HL-60 (cell line): ENCODE measurements at regions not wholly inside any gene's neighbourhood (a gene's known extent, or its start where the extent isn't known, plus 50 kb on each side); places are given as distances from the start of the nearest gene placed in this dataset.

Source experiments
- DNase-seq, 2 experiments: peaks; one replicate each; pipeline ENCODE4 v3.0.0-alpha.2; 2010 to 2020; ENCODE audit warnings: low read depth in 1 of 2, low spot score in 1 of 2
- H3K27ac ChIP-seq: fragments of 250-450 bp; sonication (Bioruptor Pico); replicated peaks from 2 replicates; pipeline ENCODE4 v1.5.1; 2020; ENCODE audit warnings: mild to moderate bottlenecking, moderate library complexity
- H3K27me3 ChIP-seq: fragments of 250-450 bp; sonication (Bioruptor Pico); 2 replicates; pipeline ENCODE4 v1.5.1; 2021; ENCODE audit warnings: mild to moderate bottlenecking, moderate library complexity; ENCODE audit not compliant: insufficient read depth, poor library complexity, severe bottlenecking
- H3K4me3 ChIP-seq: replicated peaks from 2 replicates; pipeline ENCODE4 v1.5.1; 2011; ENCODE audit warnings: mild to moderate bottlenecking, control low read depth, low read length; ENCODE audit not compliant: insufficient read depth
- GABPA ChIP-seq: IDR thresholded peaks from 2 replicates; pipeline ENCODE4 v1.6.1; 2012; ENCODE audit warnings: low read depth
- POLR2AphosphoS5 ChIP-seq: IDR thresholded peaks from 2 replicates; pipeline ENCODE4 v1.6.1; 2012; ENCODE audit warnings: low read depth
- SPI1 ChIP-seq: IDR thresholded peaks from 2 replicates; pipeline ENCODE4 v1.6.1; 2012; ENCODE audit warnings: low read depth, mild to moderate bottlenecking, borderline replicate concordance
- TF ChIP-seq, protein P1 (sequence below): IDR thresholded peaks from one replicate; pipeline ENCODE4 v1.5.1; 2011; ENCODE audit warnings: low read length, control low read depth, inconsistent platforms; ENCODE audit not compliant: insufficient read depth
- TF ChIP-seq, protein P2 (sequence below): IDR thresholded peaks from 2 replicates; pipeline ENCODE4 v1.6.1; 2012; ENCODE audit warnings: low read depth; ENCODE audit not compliant: insufficient replicate concordance

DNA sequence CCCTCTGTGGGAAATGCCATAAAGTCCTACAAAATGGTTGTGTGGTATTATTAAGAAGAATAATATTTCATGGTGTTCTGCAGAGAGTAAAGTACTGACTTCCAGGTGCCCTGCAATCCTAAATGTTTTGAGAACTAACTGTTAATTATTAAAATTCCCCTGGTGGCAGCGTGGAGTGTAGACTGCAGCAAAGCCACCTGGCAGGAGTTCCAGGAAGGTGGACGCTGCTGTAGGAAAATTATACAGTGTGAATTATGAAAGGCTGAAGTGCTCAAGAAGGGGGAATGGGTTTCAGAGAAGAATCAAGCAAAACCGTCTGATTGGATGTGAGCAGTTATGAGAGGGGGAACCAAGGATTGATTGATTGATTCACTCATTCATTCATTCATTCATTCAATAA lies 572.4 kb upstream of the PPP2R3A start:
- Histone ChIP-seq H3K4me3 (no peak overlapping the region), H3K27ac (no peak overlapping the region), H3K27me3 (no peaks in the 10 kb centered on the region)
- TF ChIP-seq, protein P1, sequence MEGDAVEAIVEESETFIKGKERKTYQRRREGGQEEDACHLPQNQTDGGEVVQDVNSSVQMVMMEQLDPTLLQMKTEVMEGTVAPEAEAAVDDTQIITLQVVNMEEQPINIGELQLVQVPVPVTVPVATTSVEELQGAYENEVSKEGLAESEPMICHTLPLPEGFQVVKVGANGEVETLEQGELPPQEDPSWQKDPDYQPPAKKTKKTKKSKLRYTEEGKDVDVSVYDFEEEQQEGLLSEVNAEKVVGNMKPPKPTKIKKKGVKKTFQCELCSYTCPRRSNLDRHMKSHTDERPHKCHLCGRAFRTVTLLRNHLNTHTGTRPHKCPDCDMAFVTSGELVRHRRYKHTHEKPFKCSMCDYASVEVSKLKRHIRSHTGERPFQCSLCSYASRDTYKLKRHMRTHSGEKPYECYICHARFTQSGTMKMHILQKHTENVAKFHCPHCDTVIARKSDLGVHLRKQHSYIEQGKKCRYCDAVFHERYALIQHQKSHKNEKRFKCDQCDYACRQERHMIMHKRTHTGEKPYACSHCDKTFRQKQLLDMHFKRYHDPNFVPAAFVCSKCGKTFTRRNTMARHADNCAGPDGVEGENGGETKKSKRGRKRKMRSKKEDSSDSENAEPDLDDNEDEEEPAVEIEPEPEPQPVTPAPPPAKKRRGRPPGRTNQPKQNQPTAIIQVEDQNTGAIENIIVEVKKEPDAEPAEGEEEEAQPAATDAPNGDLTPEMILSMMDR, result no peak
- no peak for TF ChIP-seq SPI1
- no peak for TF ChIP-seq POLR2AphosphoS5
- TF ChIP-seq, protein P2, sequence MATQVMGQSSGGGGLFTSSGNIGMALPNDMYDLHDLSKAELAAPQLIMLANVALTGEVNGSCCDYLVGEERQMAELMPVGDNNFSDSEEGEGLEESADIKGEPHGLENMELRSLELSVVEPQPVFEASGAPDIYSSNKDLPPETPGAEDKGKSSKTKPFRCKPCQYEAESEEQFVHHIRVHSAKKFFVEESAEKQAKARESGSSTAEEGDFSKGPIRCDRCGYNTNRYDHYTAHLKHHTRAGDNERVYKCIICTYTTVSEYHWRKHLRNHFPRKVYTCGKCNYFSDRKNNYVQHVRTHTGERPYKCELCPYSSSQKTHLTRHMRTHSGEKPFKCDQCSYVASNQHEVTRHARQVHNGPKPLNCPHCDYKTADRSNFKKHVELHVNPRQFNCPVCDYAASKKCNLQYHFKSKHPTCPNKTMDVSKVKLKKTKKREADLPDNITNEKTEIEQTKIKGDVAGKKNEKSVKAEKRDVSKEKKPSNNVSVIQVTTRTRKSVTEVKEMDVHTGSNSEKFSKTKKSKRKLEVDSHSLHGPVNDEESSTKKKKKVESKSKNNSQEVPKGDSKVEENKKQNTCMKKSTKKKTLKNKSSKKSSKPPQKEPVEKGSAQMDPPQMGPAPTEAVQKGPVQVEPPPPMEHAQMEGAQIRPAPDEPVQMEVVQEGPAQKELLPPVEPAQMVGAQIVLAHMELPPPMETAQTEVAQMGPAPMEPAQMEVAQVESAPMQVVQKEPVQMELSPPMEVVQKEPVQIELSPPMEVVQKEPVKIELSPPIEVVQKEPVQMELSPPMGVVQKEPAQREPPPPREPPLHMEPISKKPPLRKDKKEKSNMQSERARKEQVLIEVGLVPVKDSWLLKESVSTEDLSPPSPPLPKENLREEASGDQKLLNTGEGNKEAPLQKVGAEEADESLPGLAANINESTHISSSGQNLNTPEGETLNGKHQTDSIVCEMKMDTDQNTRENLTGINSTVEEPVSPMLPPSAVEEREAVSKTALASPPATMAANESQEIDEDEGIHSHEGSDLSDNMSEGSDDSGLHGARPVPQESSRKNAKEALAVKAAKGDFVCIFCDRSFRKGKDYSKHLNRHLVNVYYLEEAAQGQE, result no peak
- no peak for TF ChIP-seq GABPA
- DNase-seq, result no peak

DNA sequence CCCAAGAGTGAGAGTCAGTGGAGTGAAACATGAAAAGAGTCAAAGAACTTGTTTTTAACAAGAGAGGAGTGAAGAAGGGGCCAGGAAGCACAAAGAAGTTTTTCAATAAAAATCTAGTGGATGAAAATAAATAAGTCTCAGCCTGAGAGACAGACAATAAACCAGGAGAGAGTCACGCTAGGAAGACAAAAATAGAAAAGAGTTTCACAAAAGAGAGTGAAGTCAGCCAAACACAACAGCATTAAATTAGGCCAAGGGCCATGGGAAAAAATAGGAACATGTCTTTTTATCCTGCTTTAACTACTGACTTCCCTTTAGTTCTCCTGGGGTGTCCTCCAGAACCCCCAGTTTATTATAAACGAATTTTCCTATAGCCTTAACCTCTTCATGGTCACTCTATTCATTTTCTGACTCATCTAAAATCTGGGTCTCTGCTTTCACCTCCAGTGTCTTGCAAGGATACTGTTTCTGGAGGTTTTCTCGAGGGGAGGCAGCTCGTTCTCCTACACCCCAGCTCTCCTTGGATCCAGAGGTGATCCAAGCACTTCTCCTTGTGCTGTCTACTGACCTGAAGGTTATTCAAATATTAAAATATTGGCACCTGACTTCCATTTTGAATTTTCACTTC lies 571.5 kb upstream of the PPP2R3A start:
- no peaks in the 10 kb centered on the region for H3K27me3 ChIP-seq
- DNase-seq, result no peak
- TF ChIP-seq POLR2AphosphoS5, result no peak
- TF ChIP-seq GABPA, result no peak
- no peak overlapping the region for H3K4me3 ChIP-seq
- H3K27ac ChIP-seq, result no peak overlapping the region

DNA sequence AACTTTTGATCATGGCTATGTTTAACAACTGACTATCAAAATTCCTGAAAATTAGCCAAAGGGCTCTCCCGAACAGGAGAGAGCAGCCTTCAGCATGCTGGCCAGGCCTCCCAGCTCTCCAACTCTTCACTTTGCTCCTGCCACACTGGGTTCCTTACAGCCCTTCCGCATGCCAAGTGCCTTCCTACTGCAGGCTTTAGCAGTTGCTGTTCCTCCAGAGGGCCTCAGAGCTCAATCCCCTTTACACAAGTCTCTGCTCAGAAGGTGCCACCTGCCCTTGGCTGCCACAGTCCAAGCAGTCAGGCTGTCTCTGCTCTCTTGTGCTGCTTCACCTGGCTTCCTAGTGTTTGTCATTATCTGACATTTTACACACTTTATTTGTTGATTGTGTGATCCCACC lies 553.1 kb upstream of the PPP2R3A start:
- H3K27me3 ChIP-seq, result peaks cover 1% of the 10 kb centered on the region
- no peak for TF ChIP-seq SPI1
- TF ChIP-seq, protein P2, result no peak
- TF ChIP-seq, protein P1, result no peak
- TF ChIP-seq POLR2AphosphoS5, result no peak
- no peak for TF ChIP-seq GABPA
- no peak overlapping the region for H3K27ac ChIP-seq
- H3K4me3 ChIP-seq, result no peak overlapping the region
- DNase-seq, result no peak

DNA sequence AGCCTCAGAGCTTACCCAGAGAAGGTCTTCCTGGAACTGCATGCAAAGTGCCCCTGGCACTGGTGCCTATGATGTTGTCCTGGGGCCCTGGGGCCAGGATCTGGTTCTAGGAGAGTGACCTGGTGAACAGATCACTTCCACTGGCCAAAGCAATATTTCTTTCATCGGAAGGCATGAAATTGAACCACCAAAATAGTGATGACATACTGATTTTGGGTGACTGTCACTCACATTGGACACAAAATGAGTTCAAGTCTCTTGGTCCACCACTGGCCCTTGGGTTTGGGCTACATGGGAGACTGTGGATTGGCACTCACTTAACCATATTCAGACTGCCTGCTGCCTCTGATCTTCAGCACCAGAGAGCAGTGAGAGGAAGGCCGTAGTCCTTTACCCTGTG lies 549.3 kb upstream of the PPP2R3A start:
- TF ChIP-seq POLR2AphosphoS5 (no peak), GABPA (no peak), SPI1 (no peak)
- TF ChIP-seq, protein P2, result no peak
- TF ChIP-seq, protein P1, result no peak
- no peak overlapping the region for H3K4me3 ChIP-seq
- H3K27ac ChIP-seq, result no peak overlapping the region
- no peak for DNase-seq
- no peaks in the 10 kb centered on the region for H3K27me3 ChIP-seq
